ENCODE measurements at regions not wholly inside any gene's neighbourhood (a gene's known extent, or its start where the extent isn't known, plus 50 kb on each side); places are given as distances from the start of the nearest gene placed in this dataset.

- Histone ChIP-seq H3F3A (ENCODE audit: control insufficient read depth, insufficient read depth) (no peaks in the 10 kb centered on the region), H3K79me2 (ENCODE audit: control insufficient read depth, low read length) (no peaks in the 10 kb centered on the region)
Measured at GRCh38 chr6:22690446-22690845, 121.1 kb downstream of the HDGFL1 start.

DNA sequence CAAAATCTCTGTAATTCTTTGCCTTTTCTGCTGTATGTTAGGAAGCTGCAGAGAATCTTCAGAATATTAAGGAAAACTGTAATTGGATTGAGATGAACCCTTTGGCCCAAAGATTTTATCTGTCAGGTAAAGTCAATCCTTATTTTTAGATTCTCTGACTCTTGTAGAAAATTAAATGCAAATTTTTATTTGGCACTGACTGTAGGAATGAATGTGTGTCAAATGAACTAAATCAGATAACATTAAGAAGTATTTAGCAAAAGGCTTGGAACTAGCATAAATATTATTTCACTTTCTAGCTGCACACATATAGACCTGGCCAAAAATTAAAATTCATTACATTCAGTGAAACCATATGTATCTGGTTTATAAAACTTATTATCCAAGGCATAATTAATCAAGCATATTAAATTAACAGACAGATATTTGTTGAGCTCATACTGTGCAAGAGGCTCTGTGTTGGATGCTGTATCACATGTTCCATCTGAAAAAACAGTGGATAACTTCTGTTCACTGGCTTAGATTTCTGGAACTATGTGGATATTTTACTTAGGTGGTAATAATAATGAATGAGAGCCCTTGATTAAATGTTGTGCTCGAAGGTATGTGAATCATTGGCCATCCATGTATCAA lies 124.8 kb downstream of the HDGFL1 start:
- no peak for TF ChIP-seq EZH2phosphoT487 (IDR thresholded peaks at IDR 0.05; ENCODE audit: borderline replicate concordance, low read length)
- TF ChIP-seq, protein P1, sequence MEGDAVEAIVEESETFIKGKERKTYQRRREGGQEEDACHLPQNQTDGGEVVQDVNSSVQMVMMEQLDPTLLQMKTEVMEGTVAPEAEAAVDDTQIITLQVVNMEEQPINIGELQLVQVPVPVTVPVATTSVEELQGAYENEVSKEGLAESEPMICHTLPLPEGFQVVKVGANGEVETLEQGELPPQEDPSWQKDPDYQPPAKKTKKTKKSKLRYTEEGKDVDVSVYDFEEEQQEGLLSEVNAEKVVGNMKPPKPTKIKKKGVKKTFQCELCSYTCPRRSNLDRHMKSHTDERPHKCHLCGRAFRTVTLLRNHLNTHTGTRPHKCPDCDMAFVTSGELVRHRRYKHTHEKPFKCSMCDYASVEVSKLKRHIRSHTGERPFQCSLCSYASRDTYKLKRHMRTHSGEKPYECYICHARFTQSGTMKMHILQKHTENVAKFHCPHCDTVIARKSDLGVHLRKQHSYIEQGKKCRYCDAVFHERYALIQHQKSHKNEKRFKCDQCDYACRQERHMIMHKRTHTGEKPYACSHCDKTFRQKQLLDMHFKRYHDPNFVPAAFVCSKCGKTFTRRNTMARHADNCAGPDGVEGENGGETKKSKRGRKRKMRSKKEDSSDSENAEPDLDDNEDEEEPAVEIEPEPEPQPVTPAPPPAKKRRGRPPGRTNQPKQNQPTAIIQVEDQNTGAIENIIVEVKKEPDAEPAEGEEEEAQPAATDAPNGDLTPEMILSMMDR (IDR thresholded peaks at IDR 0.05; ENCODE audit: low read depth, low read length, poor library complexity, severe bottlenecking), result no peak
- Histone ChIP-seq H3K27ac (ENCODE audit: low read depth, low read length) (no peak overlapping the region), H3F3A (ENCODE audit: control insufficient read depth, insufficient read depth) (no peaks in the 10 kb centered on the region), H3K27me3 (ENCODE audit: control insufficient read depth, low read length) (no peaks in the 10 kb centered on the region), H3K9me3 (ENCODE audit: control insufficient read depth, insufficient read depth, low read length) (no peaks in the 10 kb centered on the region), H3K9me2 (replicated peaks; ENCODE audit: control insufficient read depth, low read length) (no peaks in the 10 kb centered on the region), H3K36me3 (ENCODE audit: control insufficient read depth, low read length) (no peaks in the 10 kb centered on the region), H3K4me1 (ENCODE audit: control insufficient read depth, low read length) (no peaks in the 10 kb centered on the region), H3K79me2 (ENCODE audit: control insufficient read depth, low read length) (no peaks in the 10 kb centered on the region), H4K20me1 (ENCODE audit: control insufficient read depth, insufficient read depth, low read depth, low read length) (no peaks in the 10 kb centered on the region), H3K4me2 (ENCODE audit: low read length) (no peak overlapping the region), H3K4me3 (ENCODE audit: low read length) (no peak overlapping the region)

More at GRCh38 chr6:22690446-22690845, 121.1 kb downstream of the HDGFL1 start:
- TF ChIP-seq, protein P1 (IDR thresholded peaks at IDR 0.05; ENCODE audit: low read depth, low read length, poor library complexity, severe bottlenecking), result no peak
- TF ChIP-seq EZH2phosphoT487 (IDR thresholded peaks at IDR 0.05; ENCODE audit: borderline replicate concordance, low read length), result no peak
- no peaks in the 10 kb centered on the region for H3K9me3 ChIP-seq (ENCODE audit: control insufficient read depth, insufficient read depth, low read length)
- no peak overlapping the region for H3K27ac ChIP-seq (ENCODE audit: low read depth, low read length)
- no peaks in the 10 kb centered on the region for H4K20me1 ChIP-seq (ENCODE audit: control insufficient read depth, insufficient read depth, low read depth, low read length)
- H3K4me3 ChIP-seq (ENCODE audit: low read length), result no peak overlapping the region
- H3K36me3 ChIP-seq (ENCODE audit: control insufficient read depth, low read length), result no peaks in the 10 kb centered on the region
- H3K4me1 ChIP-seq (ENCODE audit: control insufficient read depth, low read length), result no peaks in the 10 kb centered on the region
- H3K4me2 ChIP-seq (ENCODE audit: low read length), result no peak overlapping the region
- no peaks in the 10 kb centered on the region for H3K9me2 ChIP-seq (replicated peaks; ENCODE audit: control insufficient read depth, low read length)
- no peaks in the 10 kb centered on the region for H3K27me3 ChIP-seq (ENCODE audit: control insufficient read depth, low read length)

GRCh38 chr6:22696481-22696880 lies 127.1 kb downstream of the HDGFL1 start:
- no peak overlapping the region for H3K4me2 ChIP-seq (ENCODE audit: low read length)
- H3K36me3 ChIP-seq (ENCODE audit: control insufficient read depth, low read length), result no peaks in the 10 kb centered on the region
- TF ChIP-seq, protein P1 (IDR thresholded peaks at IDR 0.05; ENCODE audit: low read depth, low read length, poor library complexity, severe bottlenecking), result no peak
- TF ChIP-seq EZH2phosphoT487 (IDR thresholded peaks at IDR 0.05; ENCODE audit: borderline replicate concordance, low read length), result no peak
- no peaks in the 10 kb centered on the region for H3K4me1 ChIP-seq (ENCODE audit: control insufficient read depth, low read length)
- H3K27ac ChIP-seq (ENCODE audit: low read depth, low read length), result no peak overlapping the region
- H4K20me1 ChIP-seq (ENCODE audit: control insufficient read depth, insufficient read depth, low read depth, low read length), result no peaks in the 10 kb centered on the region
- no peaks in the 10 kb centered on the region for H3K27me3 ChIP-seq (ENCODE audit: control insufficient read depth, low read length)
- no peaks in the 10 kb centered on the region for H3F3A ChIP-seq (ENCODE audit: control insufficient read depth, insufficient read depth)
- H3K4me3 ChIP-seq (ENCODE audit: low read length), result no peak overlapping the region
- H3K9me2 ChIP-seq (replicated peaks; ENCODE audit: control insufficient read depth, low read length), result no peaks in the 10 kb centered on the region
- no peaks in the 10 kb centered on the region for H3K79me2 ChIP-seq (ENCODE audit: control insufficient read depth, low read length)
- no peaks in the 10 kb centered on the region for H3K9me3 ChIP-seq (ENCODE audit: control insufficient read depth, insufficient read depth, low read length)

All from DOHH2 (cell line).